DND-41 (cell line): ENCODE measurements at regions not wholly inside any gene's neighbourhood (a gene's known extent, or its start where the extent isn't known, plus 50 kb on each side); places are given as distances from the start of the nearest gene placed in this dataset.

Experiments
- ATAC-seq: fragments of 200-7000 bp; cut with Tn5 transposase; 3 replicates; pipeline ENCODE4 v1.9.1; 2021; ENCODE audit warnings: low read depth; ENCODE audit not compliant: insufficient read depth
- DNase-seq: peaks from one replicate; pipeline ENCODE4 v3.0.0-alpha.2; 2020
- H2AFZ ChIP-seq: 2 replicates; pipeline ENCODE4 v1.6.0; 2012; ENCODE audit warnings: low read depth, low read length
- H3K27ac ChIP-seq: 2 replicates; pipeline ENCODE4 v1.5.1; 2012; ENCODE audit warnings: low read length, inconsistent platforms
- H3K27me3 ChIP-seq: fragments of 200-600 bp; sonication (generic); 2 replicates; pipeline ENCODE4 v1.6.0; 2012; ENCODE audit warnings: low read length, mild to moderate bottlenecking, inconsistent platforms; ENCODE audit not compliant: insufficient read depth, poor library complexity
- H3K36me3 ChIP-seq: 2 replicates; pipeline ENCODE4 v1.5.1; 2012; ENCODE audit warnings: low read length, inconsistent platforms; ENCODE audit not compliant: insufficient read depth
- H3K4me1 ChIP-seq: 2 replicates; pipeline ENCODE4 v1.5.1; 2012; ENCODE audit warnings: mild to moderate bottlenecking, low read length; ENCODE audit not compliant: insufficient read depth
- H3K4me2 ChIP-seq: 2 replicates; pipeline ENCODE4 v1.6.0; 2012; ENCODE audit warnings: mild to moderate bottlenecking, moderate library complexity, low read length, inconsistent platforms; ENCODE audit not compliant: insufficient read depth
- H3K4me3 ChIP-seq, 2 experiments: fragments of 200-600 bp in 1 of 2; shearing (Covaris generic) in 1 of 2; 2 replicates each; pipeline ENCODE4 v1.5.1; 2012 to 2016; ENCODE audit warnings: inconsistent platforms in 2 of 2, low read length in 2 of 2, mild to moderate bottlenecking in 2 of 2, low read depth in 1 of 2, moderate library complexity in 1 of 2
- H3K79me2 ChIP-seq: 2 replicates; pipeline ENCODE4 v1.6.0; 2012; ENCODE audit warnings: low read length, inconsistent platforms; ENCODE audit not compliant: insufficient read depth
- H3K9ac ChIP-seq: 2 replicates; pipeline ENCODE4 v1.6.0; 2012; ENCODE audit warnings: low read depth, mild to moderate bottlenecking, inconsistent platforms, low read length, moderate library complexity
- H3K9me3 ChIP-seq: 2 replicates; pipeline ENCODE4 v1.5.1; 2012; ENCODE audit warnings: low read length, moderate library complexity, mild to moderate bottlenecking, inconsistent platforms; ENCODE audit not compliant: insufficient read depth, severe bottlenecking
- H4K20me1 ChIP-seq: 2 replicates; pipeline ENCODE4 v1.6.0; 2012; ENCODE audit warnings: low read length; ENCODE audit not compliant: insufficient read depth
- EZH2 ChIP-seq: IDR thresholded peaks from 3 replicates; pipeline ENCODE4 v1.6.1; 2012; ENCODE audit warnings: borderline replicate concordance, low read depth, mild to moderate bottlenecking, moderate library complexity, low read length, inconsistent platforms; ENCODE audit not compliant: severe bottlenecking
- TF ChIP-seq, protein P1 (sequence below): IDR thresholded peaks from 2 replicates; pipeline ENCODE4 v1.5.1; 2012; ENCODE audit warnings: borderline replicate concordance, low read length, moderate library complexity, mild to moderate bottlenecking; ENCODE audit not compliant: poor library complexity, severe bottlenecking; ENCODE audit errors: extremely low read depth

DNA sequence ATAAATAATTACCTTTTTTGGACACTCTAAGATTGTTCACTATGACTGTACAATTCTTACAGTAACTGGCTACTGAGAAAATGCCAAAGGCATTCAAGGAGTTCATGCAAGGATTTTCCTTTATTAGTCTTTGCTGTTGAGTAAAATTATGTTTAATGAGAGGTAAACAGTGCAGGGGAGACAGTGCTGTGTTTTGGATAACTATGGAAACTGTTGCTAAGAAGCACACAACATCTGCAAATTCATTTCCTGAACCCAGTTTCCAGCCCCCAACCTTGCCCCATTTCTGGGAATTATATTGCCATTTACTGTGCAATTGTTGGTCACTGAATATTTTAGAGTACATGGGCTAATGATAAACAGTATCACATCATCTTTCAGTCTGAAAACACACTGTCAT, 1005.8 kb downstream of the TRHDE start:
- Histone ChIP-seq H3K4me3 (no peak overlapping the region), H2AFZ (no peak overlapping the region), H3K79me2 (no peaks in the 10 kb centered on the region), H3K27me3 (no peaks in the 10 kb centered on the region), H3K36me3 (no peaks in the 10 kb centered on the region), H3K4me2 (no peak overlapping the region), H3K9ac (no peak overlapping the region), H3K4me1 (no peaks in the 10 kb centered on the region), H4K20me1 (no peaks in the 10 kb centered on the region), H3K9me3 (no peaks in the 10 kb centered on the region), H3K27ac (no peak overlapping the region)
- ATAC-seq (no peak), DNase-seq (no peak)
- TF ChIP-seq EZH2, result no peak

DNA sequence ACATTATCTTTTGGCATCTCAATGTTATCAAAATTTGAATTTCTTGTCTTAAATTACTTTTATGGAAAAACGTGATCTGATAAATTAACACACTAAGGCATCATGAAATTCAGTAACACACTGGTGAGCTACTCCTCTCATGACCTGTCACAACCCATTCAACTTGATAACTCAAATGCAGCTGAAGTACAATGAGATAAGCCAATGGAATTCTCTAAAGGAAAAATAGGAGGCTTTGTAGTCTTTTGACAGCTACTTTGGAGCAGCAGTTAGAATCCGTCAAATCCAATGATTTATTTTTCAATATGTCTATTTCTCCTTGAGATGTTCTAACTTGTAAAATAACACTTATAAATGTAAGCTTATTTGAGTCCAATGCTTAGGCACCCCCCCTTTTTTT, 1029.4 kb downstream of the TRHDE start:
- Histone ChIP-seq H3K4me2 (no peak overlapping the region), H3K9me3 (no peaks in the 10 kb centered on the region)

DNA sequence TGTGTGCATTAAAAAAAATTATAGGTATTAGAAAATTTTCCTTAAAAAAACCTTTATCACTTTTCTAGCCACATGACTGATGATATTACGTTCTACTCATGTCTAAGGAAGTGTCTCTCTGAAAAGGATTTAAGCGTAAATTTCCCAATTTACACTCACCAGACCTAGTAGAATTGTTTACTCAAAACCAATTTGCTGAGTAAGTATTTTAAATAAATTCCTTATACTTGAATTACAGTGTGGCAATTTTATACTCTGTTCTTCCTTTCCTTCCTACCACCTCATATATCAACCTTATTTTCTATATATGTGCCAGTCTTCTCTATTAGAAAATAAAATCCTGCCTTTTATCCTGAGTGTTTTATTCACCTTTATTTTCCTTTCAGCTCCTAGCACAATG, 1035.1 kb downstream of the TRHDE start:
- no peak for ATAC-seq
- no peak for DNase-seq
- H3K4me3 ChIP-seq, result no peak overlapping the region
- no peaks in the 10 kb centered on the region for H3K4me1 ChIP-seq
- no peaks in the 10 kb centered on the region for H3K27me3 ChIP-seq
- TF ChIP-seq, protein P1, sequence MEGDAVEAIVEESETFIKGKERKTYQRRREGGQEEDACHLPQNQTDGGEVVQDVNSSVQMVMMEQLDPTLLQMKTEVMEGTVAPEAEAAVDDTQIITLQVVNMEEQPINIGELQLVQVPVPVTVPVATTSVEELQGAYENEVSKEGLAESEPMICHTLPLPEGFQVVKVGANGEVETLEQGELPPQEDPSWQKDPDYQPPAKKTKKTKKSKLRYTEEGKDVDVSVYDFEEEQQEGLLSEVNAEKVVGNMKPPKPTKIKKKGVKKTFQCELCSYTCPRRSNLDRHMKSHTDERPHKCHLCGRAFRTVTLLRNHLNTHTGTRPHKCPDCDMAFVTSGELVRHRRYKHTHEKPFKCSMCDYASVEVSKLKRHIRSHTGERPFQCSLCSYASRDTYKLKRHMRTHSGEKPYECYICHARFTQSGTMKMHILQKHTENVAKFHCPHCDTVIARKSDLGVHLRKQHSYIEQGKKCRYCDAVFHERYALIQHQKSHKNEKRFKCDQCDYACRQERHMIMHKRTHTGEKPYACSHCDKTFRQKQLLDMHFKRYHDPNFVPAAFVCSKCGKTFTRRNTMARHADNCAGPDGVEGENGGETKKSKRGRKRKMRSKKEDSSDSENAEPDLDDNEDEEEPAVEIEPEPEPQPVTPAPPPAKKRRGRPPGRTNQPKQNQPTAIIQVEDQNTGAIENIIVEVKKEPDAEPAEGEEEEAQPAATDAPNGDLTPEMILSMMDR, result no peak
- TF ChIP-seq EZH2, result no peak
- no peak overlapping the region for H3K9ac ChIP-seq
- H2AFZ ChIP-seq, result no peak overlapping the region
- H3K36me3 ChIP-seq, result no peaks in the 10 kb centered on the region
- H4K20me1 ChIP-seq, result no peaks in the 10 kb centered on the region
- no peak overlapping the region for H3K27ac ChIP-seq
- H3K4me2 ChIP-seq, result no peak overlapping the region
- no peaks in the 10 kb centered on the region for H3K79me2 ChIP-seq
- H3K9me3 ChIP-seq, result no peaks in the 10 kb centered on the region

More for the DNA sequence above, 1029.4 kb downstream of the TRHDE start:
- no peak overlapping the region for H3K27ac ChIP-seq
- TF ChIP-seq, protein P1, result no peak
- TF ChIP-seq EZH2, result no peak
- H4K20me1 ChIP-seq, result no peaks in the 10 kb centered on the region
- H2AFZ ChIP-seq, result no peak overlapping the region
- H3K79me2 ChIP-seq, result no peaks in the 10 kb centered on the region
- H3K27me3 ChIP-seq, result no peaks in the 10 kb centered on the region
- H3K4me3 ChIP-seq, result no peak overlapping the region
- H3K36me3 ChIP-seq, result no peaks in the 10 kb centered on the region
- no peaks in the 10 kb centered on the region for H3K4me1 ChIP-seq
- ATAC-seq (no peak), DNase-seq (no peak)
- no peak overlapping the region for H3K9ac ChIP-seq

DNA sequence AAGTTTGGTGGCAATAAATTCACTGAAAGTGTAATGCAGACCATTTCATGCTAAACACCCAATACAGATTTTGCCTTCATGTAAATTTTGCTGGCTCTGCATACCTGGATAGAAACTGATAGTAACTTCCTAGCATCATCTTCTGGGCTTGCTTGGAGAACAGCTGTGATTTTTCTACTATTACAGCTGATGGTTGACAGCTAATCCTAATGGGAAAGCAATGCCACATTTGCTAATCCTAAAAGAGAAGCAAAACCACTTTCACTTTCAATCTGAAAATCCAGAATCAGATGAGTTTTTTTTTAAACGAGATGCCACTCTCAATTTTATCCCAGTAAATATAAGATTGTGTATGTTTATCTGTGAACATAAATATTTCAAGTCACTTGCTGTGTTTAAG, 1035.9 kb downstream of the TRHDE start:
- no peaks in the 10 kb centered on the region for H3K79me2 ChIP-seq
- no peak overlapping the region for H3K9ac ChIP-seq
- ATAC-seq (no peak), DNase-seq (no peak)
- no peaks in the 10 kb centered on the region for H3K27me3 ChIP-seq
- no peak overlapping the region for H3K4me3 ChIP-seq
- no peak for TF ChIP-seq EZH2
- TF ChIP-seq, protein P1, result no peak
- H3K4me1 ChIP-seq, result no peaks in the 10 kb centered on the region
- no peaks in the 10 kb centered on the region for H4K20me1 ChIP-seq
- no peak overlapping the region for H3K27ac ChIP-seq
- no peak overlapping the region for H2AFZ ChIP-seq
- H3K4me2 ChIP-seq, result no peak overlapping the region
- H3K36me3 ChIP-seq, result no peaks in the 10 kb centered on the region
- H3K9me3 ChIP-seq, result no peaks in the 10 kb centered on the region
